K562 (cell line): ENCODE measurements at regions not wholly inside any gene's neighbourhood (a gene's known extent, or its start where the extent isn't known, plus 50 kb on each side); places are given as distances from the start of the nearest gene placed in this dataset.
A peak's percentile ranks its signal among the peaks of the same experiment; 100 is the strongest.

Source experiments
- ATAC-seq: fragments of 200-7000 bp; cut with Tn5 transposase; 3 replicates; pipeline ENCODE4 v1.9.1; 2020; ENCODE audit warnings: moderate library complexity
- BruUV-seq: library from RNA; stranded (reverse); fragments of 400-500 nt; replicated peaks from 2 replicates; lab custom pipeline; 2021; lab: Mats Ljungman, UMichigan
- CTCF ChIA-PET: fragments of 300-600 bp; formaldehyde crosslinking; extraction: SDS; loops from one replicate; lab custom pipeline; 2021; ENCODE audit warnings: low intra/inter-chr PET ratio; lab: Yijun Ruan, JAX
- POLR2A ChIA-PET: fragments of 300-600, 350-650 bp; sonication (Branson Sonifier 250); formaldehyde crosslinking; extraction: SDS; loops from one replicate; lab custom pipeline; 2021; ENCODE audit warnings: antibody characterized with exemption, inconsistent platforms; lab: Yijun Ruan, JAX
- DNase-seq, 4 experiments: peaks; one replicate each; pipeline versions ENCODE4 v3.0.0 to v3.0.0-alpha.2; 2011 to 2018; ENCODE audit warnings: low spot score in 3 of 4, mixed read lengths in 3 of 4; ENCODE audit errors: extremely low read depth in 1 of 4
- FAIRE-seq: peaks from 2 replicates; lab custom pipeline; 2011; peaks lifted over from hg19 to GRCh38; lab: Jason Lieb, UNC
- H2AFZ ChIP-seq: 2 replicates; pipeline ENCODE4 v1.6.0; 2011; ENCODE audit warnings: low read depth, low read length, control low read depth, inconsistent platforms
- H3K27ac ChIP-seq: fragments of 200-600 bp; 3 replicates; pipeline ENCODE4 v1.8.0; 2011; ENCODE audit warnings: low read depth, mild to moderate bottlenecking, control low read depth, inconsistent platforms, low read length, moderate library complexity, mixed read lengths; ENCODE audit errors: extremely low read depth
- H3K27me3 ChIP-seq, 2 experiments: fragments of 300-600 bp in 1 of 2; 2 replicates in 1 of 2; 3 replicates in 1 of 2; pipeline versions ENCODE4 v1.6.0 to v1.8.0; 2011; ENCODE audit warnings: inconsistent platforms in 2 of 2, low read length in 2 of 2, mild to moderate bottlenecking in 1 of 2, mixed read lengths in 1 of 2, moderate library complexity in 1 of 2; ENCODE audit not compliant: control insufficient read depth in 2 of 2, insufficient read depth in 2 of 2
- H3K36me3 ChIP-seq: fragments of 300-600 bp; 3 replicates; pipeline ENCODE4 v1.8.0; 2011; ENCODE audit warnings: mild to moderate bottlenecking, low read length, inconsistent platforms; ENCODE audit not compliant: control insufficient read depth, insufficient read depth
- H3K4me1 ChIP-seq, 2 experiments: fragments of 200-600 bp in 1 of 2; replicated peaks in 1 of 2; 2 replicates in 1 of 2; 3 replicates in 1 of 2; pipeline versions ENCODE4 v1.5.1 to v1.8.0; 2011; ENCODE audit warnings: inconsistent platforms in 2 of 2, low read length in 2 of 2, mild to moderate bottlenecking in 1 of 2, mixed read lengths in 1 of 2, moderate library complexity in 1 of 2; ENCODE audit not compliant: control insufficient read depth in 2 of 2, insufficient read depth in 2 of 2
- H3K4me2 ChIP-seq: 2 replicates; pipeline ENCODE4 v1.6.1; 2011; ENCODE audit warnings: low read length, control low read depth, inconsistent platforms, mixed read lengths; ENCODE audit not compliant: insufficient read depth
- H3K4me3 ChIP-seq: fragments of 200-600 bp; sonication (generic), shearing (Covaris generic); 2 replicates; pipeline ENCODE4 v1.5.1; 2016; ENCODE audit warnings: control low read depth, inconsistent platforms
- H3K79me2 ChIP-seq: fragments of 200-600 bp; 3 replicates; pipeline ENCODE4 v1.8.0; 2011; ENCODE audit warnings: low read length, inconsistent platforms; ENCODE audit not compliant: control insufficient read depth, insufficient read depth
- H3K9ac ChIP-seq, 2 experiments: 2 replicates each; pipeline versions ENCODE4 v1.6.0 to v1.6.1; 2011; ENCODE audit warnings: low read depth in 2 of 2, low read length in 2 of 2, control low read depth in 1 of 2, inconsistent platforms in 1 of 2, mild to moderate bottlenecking in 1 of 2, mixed read lengths in 1 of 2; ENCODE audit not compliant: insufficient read depth in 1 of 2
- H3K9me1 ChIP-seq: one replicate; pipeline ENCODE4 v1.6.0; 2011; ENCODE audit warnings: inconsistent platforms, mild to moderate bottlenecking, low read length, moderate library complexity; ENCODE audit not compliant: control insufficient read depth, insufficient read depth
- H3K9me3 ChIP-seq: replicated peaks from 2 replicates; pipeline ENCODE4 v1.5.1; 2011; ENCODE audit warnings: low read depth, low read length, inconsistent platforms; ENCODE audit not compliant: control insufficient read depth, insufficient read depth
- H4K20me1 ChIP-seq: replicated peaks from 2 replicates; pipeline ENCODE4 v1.6.1; 2011; ENCODE audit warnings: low read length, inconsistent platforms, mixed read lengths; ENCODE audit not compliant: control insufficient read depth, insufficient read depth
- FIP1L1 ChIP-seq: fragments of 200-400 bp; formaldehyde crosslinking; IDR thresholded peaks from 2 replicates; pipeline ENCODE4 v1.6.1; 2018; ENCODE audit warnings: mild to moderate bottlenecking, low read depth, low read length; ENCODE audit not compliant: poor library complexity, severe bottlenecking
- NFE2L1 ChIP-seq: fragments of 450-650 bp; IDR thresholded peaks from 2 replicates; pipeline ENCODE4 v1.6.1; 2016; ENCODE audit warnings: missing genetic modification characterization, low read depth, mild to moderate bottlenecking, missing compliant biosample characterization, moderate library complexity, borderline replicate concordance
- NFIC ChIP-seq: fragments of 450-650 bp; IDR thresholded peaks from 2 replicates; pipeline ENCODE4 v1.6.1; 2017; ENCODE audit warnings: mild to moderate bottlenecking, inconsistent platforms
- NR4A1 ChIP-seq, 2 experiments: fragments of 250-450 bp in 1 of 2; fragments of 450-650 bp in 1 of 2; sonication (Bioruptor Pico) in 1 of 2; IDR thresholded peaks; 2 replicates each; pipeline versions ENCODE4 v1.4.0 to v1.6.1; 2016 to 2020; ENCODE audit warnings: mild to moderate bottlenecking in 2 of 2, missing compliant biosample characterization in 1 of 2, missing genetic modification characterization in 1 of 2, moderate library complexity in 1 of 2
- RFX1 ChIP-seq: fragments of 450-650 bp; IDR thresholded peaks from 2 replicates; pipeline ENCODE4 v1.6.1; 2016; ENCODE audit warnings: mild to moderate bottlenecking, moderate library complexity
- TGIF2 ChIP-seq: sonication (generic); formaldehyde crosslinking; IDR thresholded peaks from 2 replicates; pipeline ENCODE4 v1.8.1; 2022; ENCODE audit warnings: mild to moderate bottlenecking, missing genetic modification reagents, moderate library complexity
- WGBS: fragments of 100-300 bp; shearing (Covaris generic); methylation state at CpG from one replicate; pipeline ENCODE4 v1.1.6; 2016; ENCODE audit warnings: low coverage, mixed read lengths; ENCODE audit not compliant: insufficient coverage; ENCODE audit errors: missing lambda C conversion rate; 5-methylcytosine and 5-hydroxymethylcytosine counted together
- in situ Hi-C: fragments of 300-500 bp; cut with MboI; formaldehyde crosslinking; loops from 4 replicates; pipeline ENCODE4 v1.15.0; 2018; ENCODE audit warnings: inconsistent platforms, mixed read lengths
- intact Hi-C: fragments of 100-400 bp; cut with micrococcal nuclease; formaldehyde crosslinking; loops from 2 replicates; pipeline ENCODE4 v1.14.2; 2022
- TF ChIP-seq, protein P1 (sequence below): fragments of 250-450 bp; sonication (Bioruptor Pico); IDR thresholded peaks from 2 replicates; pipeline ENCODE4 v1.4.0; 2020; ENCODE audit warnings: mild to moderate bottlenecking, moderate library complexity, borderline replicate concordance

DNA sequence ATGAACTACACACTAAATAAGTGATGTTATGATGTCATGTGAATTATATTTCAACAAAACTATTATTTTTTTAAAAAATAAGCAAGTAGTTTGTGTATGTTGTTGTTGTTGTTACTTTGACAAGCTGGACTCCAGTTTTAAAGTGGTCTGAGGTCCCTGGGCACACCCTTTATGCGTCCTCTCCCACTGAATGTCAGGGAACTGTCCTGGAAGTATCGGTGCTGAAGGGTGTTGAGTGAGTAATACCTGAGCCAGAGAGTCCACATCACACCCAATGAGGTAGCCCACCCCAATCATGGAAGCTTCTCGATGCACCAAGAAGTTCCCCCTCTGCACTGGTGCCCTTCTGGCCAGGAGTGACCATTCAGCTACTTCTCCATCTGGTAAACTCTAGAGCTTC is 64.3 kb downstream of the FOXI2 start:
- intact Hi-C loops: no loop called here
- Histone ChIP-seq H3K9me3 (no peaks in the 10 kb centered on the region), H3K4me2 (no peak overlapping the region), H3K27me3 (no peaks in the 10 kb centered on the region), H3K9me1 (no peaks in the 10 kb centered on the region), H3K36me3 (no peaks in the 10 kb centered on the region), H3K9ac (no peak overlapping the region), H3K79me2 (no peaks in the 10 kb centered on the region), H3K4me1 (no peaks in the 10 kb centered on the region), H4K20me1 (no peaks in the 10 kb centered on the region), H3K4me3 (no peak overlapping the region), H2AFZ (no peak overlapping the region), H3K27ac (no peak overlapping the region)
- ATAC-seq (no peak), DNase-seq (no peak), FAIRE-seq (no peak)
- ChIA-PET CTCF (no interaction called here), POLR2A (no interaction called here)
- BruUV-seq: no TSS peak
- 0% methylated on average over 3 of the region's 3 CpGs for WGBS
- in situ Hi-C loops: no loop called here
- no peak for TF ChIP-seq TGIF2
- no peak for TF ChIP-seq NR4A1 (CRISPR knock-in tag; IDR thresholded peaks at IDR 0.05)
- TF ChIP-seq NR4A1 (tag; IDR thresholded peaks at IDR 0.05): no peak

DNA sequence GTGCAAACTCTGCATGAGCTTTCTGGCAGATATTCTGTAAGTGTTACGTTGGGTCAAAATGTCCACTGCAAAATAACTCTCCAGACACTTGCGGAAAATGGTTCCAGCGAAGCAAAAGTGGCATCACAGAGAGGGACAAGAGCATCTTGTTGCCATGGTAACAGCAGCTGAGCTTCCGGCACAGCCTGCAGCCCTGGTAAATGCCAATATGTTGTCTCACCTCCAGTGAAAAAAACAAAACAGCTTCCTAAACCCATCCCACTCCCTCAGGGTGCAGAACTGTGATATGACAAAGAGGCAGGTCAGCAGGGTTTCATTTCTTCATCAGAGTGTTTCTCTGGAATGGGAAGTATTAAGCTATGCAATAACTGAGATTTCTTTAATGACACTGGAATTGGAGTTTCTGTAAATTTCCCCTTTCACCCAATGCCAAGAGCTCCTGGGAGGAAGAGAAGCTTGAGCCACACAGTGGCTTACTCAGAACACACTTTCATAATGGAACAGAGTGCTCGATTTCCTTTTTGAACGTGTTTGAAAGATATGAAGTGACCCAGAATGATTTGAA is 65.6 kb downstream of the FOXI2 start:
- no peaks in the 10 kb centered on the region for H3K27me3 ChIP-seq
- POLR2A ChIA-PET: no interaction called here
- intact Hi-C loops: no loop called here
- no peak overlapping the region for H3K4me2 ChIP-seq
- H3K9ac ChIP-seq: no peak overlapping the region
- H3K9me1 ChIP-seq: no peaks in the 10 kb centered on the region
- no peaks in the 10 kb centered on the region for H3K79me2 ChIP-seq
- no peaks in the 10 kb centered on the region for H3K4me1 ChIP-seq
- no peak overlapping the region for H2AFZ ChIP-seq
- CTCF ChIA-PET: no interaction called here
- ATAC-seq (no peak), FAIRE-seq (no peak), DNase-seq (no peak)
- 0% methylated on average over 6 of the region's 6 CpGs for WGBS
- H3K9me3 ChIP-seq: no peaks in the 10 kb centered on the region
- in situ Hi-C loops: no loop called here
- H3K36me3 ChIP-seq: no peaks in the 10 kb centered on the region
- TF ChIP-seq RFX1 (peak; percentile 58), NFIC (no peak), FIP1L1 (no peak), NFE2L1 (tag) (no peak)
- TF ChIP-seq, protein P1, sequence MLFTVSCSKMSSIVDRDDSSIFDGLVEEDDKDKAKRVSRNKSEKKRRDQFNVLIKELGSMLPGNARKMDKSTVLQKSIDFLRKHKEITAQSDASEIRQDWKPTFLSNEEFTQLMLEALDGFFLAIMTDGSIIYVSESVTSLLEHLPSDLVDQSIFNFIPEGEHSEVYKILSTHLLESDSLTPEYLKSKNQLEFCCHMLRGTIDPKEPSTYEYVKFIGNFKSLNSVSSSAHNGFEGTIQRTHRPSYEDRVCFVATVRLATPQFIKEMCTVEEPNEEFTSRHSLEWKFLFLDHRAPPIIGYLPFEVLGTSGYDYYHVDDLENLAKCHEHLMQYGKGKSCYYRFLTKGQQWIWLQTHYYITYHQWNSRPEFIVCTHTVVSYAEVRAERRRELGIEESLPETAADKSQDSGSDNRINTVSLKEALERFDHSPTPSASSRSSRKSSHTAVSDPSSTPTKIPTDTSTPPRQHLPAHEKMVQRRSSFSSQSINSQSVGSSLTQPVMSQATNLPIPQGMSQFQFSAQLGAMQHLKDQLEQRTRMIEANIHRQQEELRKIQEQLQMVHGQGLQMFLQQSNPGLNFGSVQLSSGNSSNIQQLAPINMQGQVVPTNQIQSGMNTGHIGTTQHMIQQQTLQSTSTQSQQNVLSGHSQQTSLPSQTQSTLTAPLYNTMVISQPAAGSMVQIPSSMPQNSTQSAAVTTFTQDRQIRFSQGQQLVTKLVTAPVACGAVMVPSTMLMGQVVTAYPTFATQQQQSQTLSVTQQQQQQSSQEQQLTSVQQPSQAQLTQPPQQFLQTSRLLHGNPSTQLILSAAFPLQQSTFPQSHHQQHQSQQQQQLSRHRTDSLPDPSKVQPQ: no peak
- H3K27ac ChIP-seq: no peak overlapping the region
- no peaks in the 10 kb centered on the region for H4K20me1 ChIP-seq
- no TSS peak for BruUV-seq
- H3K4me3 ChIP-seq: no peak overlapping the region
